Kasumi-1 (cell line): ENCODE measurements at regions not wholly inside any gene's neighbourhood (a gene's known extent, or its start where the extent isn't known, plus 50 kb on each side); places are given as distances from the start of the nearest gene placed in this dataset.

Experiments
- DNase-seq, 2 experiments: peaks; one replicate each; lab custom pipeline; 2025; lab: John Stamatoyannopoulos, UW

DNA sequence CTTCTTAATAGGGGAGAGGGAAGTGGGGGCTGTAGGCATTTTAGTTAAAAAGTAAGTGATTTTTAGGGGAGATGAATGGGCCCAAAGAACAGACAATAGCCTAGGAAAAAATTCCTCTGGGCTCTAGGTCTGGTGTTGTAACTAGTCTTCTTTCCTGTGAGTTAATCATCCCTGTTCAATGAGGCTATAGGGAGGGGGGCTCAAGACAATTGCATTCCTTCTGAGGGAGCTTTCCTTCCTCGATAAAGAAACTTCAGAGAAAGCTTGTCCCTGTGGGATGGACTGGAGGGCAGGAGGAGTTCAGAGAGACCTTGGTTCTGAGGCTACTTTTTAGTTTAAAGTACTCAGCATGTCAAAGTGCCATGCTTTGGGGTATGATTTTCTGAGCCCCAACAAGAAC, 127.2 kb downstream of the BBS10 start:
- no peak for DNase-seq

DNA sequence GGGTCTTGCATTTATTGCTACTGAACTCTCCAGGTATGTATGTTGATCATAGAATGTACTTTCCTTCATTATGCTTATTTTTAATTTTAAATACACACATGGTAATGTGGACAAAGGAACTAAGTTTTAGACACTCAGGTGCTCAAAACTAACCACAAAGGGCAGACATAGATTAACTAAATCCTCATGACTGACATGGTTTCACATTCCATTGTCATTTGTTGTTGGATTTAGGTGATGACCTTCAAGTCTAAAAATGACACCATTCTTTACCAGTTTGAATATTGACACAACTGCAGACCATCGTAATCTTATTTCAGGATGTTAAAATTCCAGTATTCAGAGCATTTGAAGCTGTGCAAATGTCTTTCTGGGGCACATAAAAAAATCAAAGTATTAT, 128.4 kb downstream of the BBS10 start:
- no peak for DNase-seq

DNA sequence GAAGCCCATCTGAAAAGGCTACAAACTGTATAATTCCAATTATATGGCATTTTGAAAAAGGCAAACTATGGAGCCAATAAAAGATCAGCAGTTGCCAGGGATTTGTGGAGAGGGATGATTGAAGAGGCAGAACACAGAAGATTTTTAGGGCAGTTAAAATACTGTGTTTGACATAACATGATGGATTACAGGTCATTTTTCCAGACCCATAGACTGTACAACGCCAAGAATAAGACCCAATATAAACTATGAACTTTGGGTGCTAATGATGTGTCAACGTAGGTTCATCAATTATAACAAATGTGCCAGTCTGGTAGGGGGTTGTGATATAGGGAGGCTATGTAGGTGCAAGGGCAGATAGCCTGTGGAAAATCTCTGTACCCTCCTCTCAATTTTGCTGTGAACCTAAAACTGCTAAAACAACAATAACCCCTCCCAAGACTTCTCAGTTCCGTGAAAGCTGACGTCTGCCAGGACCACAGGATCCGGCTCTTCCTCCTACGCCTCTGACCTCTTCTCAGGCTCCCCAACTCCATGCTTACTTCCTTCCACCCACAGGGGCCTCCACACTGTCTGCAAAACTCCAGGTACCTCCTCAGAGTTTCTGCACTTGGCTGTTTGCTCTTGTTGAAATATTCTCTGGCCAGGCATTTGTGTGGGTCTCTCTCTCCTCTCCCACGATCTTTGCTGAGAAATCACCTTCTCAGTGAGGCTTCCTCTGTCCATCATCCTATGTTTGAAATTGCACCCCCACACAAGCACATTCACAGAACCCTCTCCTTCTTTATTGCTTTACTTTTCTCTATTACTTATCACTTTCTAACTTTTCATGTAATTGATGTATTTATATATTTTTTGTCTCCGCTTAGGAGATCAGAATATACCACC, 131.4 kb downstream of the BBS10 start:
- DNase-seq = no peak

DNA sequence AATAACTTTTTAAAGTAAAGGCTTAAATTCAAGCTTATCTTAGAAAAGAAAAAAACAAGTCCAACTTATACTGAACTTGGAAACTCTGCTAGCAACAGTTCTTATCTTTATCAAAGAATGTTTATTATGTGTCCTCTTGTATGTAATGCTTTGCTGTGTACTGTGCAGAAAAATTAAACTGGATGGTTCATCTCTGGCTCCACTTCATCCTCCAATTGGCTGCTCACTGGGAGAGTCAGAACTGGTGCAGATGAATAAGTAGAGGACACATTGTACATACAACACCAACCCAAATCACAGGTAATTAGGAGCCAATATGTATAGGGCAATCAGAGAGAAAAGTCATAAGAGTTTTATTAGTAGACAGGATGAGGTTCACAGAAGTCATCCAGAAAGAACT, 123.6 kb upstream of the NAP1L1 start:
- no peak for DNase-seq

DNA sequence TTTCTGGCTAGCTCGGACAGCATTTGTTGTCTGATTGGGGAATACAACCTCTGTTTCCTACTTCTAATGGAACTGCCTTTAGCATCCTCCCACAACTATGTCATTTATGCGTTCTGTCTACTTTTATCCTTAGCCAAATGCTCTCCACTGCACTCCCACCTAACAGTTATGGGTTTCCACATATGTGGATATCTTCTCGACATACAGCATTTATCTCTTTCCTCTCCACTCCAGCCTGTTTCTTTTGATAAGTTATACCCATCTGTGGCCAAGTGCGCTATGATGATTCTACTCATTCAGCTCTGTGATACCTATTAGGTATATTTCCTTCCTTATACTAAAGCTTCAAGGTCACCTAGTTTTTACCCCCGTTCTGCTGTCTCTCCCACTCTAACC, 122.2 kb upstream of the NAP1L1 start:
- no peak for DNase-seq

DNA sequence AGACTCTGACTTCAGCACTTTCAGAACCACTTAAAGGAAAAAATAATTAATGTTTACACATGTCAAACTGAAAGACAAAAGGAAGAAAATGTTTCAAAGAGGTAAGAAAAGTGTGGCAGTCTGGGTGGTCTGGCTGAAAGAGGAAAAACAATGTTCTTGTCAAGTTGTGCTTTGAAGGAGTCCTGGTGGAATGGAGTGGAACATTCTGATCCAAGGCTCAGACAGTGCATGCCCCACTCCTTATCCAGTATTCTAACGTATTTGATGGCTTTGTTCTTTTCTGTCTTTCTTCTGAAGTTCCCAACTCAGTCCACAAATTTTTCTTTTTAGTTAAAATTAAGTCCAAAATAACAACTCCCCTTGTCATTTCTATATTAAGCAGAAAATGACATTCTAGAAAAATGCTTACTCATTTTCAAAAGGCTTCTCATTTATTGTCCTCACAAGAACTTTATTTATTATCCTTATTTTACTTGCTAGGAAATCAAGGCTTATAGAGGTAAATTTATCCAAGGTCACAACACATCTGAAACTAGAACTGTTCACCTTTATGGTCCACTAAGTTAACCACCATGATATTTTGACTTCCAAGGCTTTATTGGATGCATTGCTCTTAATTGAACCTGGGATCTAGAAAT, 121.7 kb upstream of the NAP1L1 start:
- DNase-seq = no peak

DNA sequence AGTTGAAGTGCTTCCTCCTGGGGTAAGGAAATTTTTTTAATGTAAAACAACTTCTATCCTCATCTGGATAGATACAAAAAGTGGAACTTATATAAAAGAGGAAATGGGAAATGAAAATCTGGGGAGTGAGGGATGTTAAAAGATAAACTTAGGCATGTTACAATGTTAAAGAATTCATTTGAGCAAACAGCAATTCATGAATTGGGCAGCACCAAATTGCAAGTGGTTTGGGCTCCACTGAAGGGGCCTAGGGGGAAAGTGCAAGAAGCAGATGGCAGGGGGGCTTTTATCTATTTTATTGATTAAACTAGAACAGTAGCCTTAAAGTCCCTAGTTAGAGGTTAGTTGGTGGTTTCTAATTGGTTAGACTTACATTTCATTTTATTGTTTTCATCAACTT, 118.1 kb upstream of the NAP1L1 start:
- DNase-seq = no peak

DNA sequence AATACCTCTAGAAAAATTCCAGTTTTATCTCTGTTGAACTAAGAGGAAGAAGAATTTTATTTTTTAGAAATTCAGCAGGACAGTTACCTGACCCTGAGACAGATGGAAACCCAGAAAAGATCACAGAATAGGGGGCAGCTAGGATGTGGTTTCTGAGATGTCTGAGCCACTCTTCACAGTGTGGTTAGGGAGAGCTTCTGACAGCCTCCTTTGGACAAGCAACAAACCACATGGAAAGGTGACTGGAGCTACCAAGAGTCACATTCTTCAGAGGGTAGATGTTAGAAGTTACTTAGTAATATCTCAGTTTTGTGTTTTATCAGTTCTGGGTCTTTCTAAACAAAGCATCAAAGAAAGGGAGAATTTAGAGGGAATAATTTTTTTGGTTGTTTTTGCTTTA, 117.3 kb upstream of the NAP1L1 start:
- peak in 1 of 2 experiments; percentile 21 for DNase-seq

DNA sequence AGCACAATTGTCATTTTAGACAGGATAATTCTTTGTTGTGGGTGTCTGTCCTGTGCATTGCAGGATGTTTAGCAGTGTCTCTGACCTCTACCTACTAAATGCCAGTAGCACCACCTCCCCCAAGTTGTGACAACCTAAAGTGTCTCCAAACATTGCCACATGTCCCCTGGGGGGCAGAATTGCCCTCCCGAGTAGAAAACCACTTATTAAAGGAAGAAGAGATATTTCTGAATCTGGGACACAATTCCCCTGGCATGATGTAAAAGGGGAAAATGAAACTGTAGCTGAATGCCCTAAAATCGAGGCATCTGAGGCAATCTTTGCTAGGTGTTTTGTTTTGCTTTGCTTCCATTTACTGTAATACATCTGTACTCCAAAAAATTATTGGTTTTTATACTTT, 116.8 kb upstream of the NAP1L1 start:
- no peak for DNase-seq

DNA sequence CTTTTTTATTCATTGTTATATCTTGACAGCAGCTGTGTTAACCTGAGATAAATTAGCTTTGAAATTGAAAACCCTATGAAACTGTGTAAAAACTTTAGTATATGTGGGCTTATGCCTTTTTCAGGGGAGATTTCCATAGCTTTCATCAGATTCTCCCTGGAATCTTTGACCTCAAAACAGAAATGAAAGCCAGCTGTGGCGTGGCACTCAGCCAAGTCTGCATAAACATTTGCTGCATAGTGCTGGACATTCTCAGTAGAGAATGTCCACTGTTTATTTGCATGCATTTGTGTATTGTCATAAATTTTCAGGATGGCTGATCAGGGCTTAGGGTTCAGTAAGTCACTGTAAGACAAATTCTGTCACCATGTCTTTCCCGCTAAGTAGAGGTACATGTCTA, 115.3 kb upstream of the NAP1L1 start:
- no peak for DNase-seq

DNA sequence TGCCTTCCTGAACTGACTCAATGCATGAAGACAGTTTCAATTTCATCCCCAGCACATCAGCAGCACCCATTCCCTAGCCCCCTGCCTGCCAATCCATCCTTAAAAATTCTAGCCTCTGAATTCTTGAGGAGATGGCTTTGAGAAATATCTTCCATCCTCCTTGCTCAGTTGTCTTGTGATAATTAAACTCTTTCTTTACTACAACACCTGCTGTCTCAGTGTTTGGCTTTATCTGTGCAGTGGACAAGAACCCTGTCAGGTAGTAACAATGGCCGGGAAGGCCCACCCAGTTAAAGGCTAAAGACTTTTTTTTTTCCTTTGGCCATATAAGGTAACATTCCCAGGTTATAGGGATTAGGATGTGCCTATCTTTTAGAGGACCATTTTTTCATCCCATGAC, 114.4 kb upstream of the NAP1L1 start:
- DNase-seq = no peak

DNA sequence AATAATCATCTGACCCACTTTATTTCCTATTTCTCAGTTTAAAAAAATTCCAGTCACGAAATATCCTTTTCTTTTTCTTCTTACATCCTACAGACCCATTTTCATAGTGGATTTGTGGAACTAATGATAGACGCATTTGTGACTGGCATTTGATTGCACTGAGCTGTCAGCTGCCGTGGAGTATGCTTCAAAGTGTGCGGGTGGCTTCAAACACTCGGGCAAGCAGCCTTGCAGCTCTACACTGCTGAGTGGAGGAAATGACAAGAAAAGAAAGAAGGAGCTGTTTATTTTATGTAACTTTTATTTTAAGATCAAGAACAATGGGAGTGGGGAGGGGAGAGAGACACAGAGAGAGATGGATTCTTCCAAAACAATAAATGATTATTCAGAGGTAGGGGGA, 112.8 kb upstream of the NAP1L1 start:
- DNase-seq = no peak

DNA sequence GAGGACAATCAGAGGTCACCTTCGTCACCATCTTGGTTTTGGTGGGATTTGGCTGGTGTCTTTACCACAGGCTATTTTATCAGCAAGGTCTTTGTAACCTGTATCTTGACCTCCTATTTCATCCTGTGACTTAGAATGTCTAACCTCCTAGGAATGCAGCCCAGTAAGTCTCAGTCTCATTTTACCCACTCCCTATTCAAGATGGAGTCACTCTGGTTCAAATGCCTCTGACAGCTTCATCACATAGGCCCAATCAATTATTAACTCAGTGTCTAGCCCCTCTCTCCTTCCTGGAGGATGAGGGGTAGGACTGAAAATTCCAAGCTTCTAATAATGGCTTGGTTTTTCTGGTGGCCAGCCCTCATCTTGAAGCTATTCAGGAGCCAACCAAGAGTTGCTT, 111.4 kb upstream of the NAP1L1 start:
- DNase-seq = no peak

DNA sequence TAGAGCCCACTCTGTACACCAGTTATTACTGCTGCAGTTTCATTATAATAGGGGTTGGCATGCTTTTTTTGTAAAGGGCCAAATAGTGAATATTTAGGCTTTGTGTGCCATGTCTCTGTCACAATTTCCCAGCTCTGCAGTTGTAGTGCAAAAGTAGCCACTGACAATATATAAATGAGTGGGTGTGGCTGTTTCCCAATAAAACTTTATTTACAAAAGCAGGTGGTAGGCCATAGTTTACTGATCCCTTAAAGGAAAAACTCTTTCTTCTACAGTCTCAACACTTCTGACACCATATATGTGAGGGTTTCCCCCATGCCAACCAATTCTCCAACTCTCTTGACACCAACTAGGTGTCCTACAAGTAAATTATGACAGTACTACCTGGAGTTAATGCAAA, 110.2 kb upstream of the NAP1L1 start:
- DNase-seq = no peak

DNA sequence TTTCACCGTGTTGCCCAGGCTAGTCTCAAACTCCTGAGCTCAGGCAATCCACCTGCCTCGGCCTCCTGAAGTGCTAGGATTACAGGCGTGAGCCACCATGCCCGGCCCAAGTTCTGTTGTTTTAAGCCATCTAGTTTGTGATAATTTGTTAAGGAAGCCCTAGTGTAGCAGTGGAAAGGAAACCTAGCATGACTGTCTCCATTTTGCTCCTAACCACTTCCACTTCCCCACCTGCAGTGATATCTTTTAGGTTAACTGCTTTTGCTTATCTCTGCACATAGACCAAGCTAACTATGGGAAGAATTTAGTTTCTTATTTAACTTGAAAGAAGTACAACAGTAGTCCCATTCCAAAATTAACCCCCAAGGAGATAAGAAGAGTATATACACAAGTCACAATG, 109.5 kb upstream of the NAP1L1 start:
- no peak for DNase-seq

DNA sequence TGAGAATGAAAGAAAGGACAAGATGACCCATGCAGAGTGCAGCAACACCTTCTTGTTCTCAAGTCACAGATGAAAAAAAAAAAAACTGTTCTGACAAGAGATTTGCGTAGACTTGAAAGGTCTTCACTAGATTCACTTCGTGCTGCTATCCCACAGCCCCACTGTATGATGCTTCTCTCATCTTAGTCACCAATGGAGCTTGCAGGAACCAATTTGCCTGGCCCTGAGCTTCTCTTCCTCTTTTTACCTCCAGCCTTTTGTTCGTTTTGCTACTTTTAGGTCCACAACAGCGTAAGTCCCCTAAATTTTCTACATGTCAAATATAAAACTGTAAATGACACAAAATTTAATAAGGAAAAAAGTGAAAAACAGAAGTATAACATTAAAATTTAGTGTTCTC, 107.9 kb upstream of the NAP1L1 start:
- no peak for DNase-seq

DNA sequence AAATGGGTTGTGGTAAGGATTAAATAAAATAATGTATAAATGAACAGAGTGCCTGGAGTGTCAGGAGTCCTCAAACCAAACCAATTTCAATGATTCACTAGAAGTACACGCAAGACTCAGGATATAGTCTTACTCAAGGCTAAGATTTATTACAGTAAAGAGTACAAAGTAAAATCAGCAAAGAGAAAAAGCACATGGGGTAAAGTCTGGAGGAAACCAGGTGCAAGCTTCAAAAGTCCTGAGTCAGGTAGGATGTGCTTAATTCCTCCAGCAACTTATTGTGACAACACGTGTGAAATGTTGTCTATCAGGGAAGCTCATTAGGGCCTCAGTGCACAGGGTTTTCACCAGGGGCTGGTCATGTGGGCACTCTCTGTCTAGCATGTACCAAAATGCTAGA, 105.8 kb upstream of the NAP1L1 start:
- DNase-seq = no peak

DNA sequence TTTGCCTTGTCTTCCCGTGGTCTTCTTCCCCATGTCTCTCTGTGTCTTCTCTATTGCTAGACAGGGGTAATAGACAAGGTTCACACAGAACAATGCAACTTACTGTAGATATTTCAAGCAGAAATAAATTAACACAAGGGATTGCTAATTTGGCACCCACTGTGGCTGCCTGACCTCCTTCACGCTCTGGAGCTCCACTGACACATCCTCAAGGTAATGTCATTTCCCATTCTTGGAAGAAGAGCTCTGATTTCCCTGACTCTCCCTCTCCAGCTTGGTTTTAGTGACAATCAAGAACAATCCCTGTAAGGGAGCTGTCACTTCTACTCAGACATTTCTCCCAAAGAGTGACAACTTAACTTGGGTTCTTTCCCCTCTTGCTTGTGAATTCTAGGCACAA, 105.4 kb upstream of the NAP1L1 start:
- no peak for DNase-seq

DNA sequence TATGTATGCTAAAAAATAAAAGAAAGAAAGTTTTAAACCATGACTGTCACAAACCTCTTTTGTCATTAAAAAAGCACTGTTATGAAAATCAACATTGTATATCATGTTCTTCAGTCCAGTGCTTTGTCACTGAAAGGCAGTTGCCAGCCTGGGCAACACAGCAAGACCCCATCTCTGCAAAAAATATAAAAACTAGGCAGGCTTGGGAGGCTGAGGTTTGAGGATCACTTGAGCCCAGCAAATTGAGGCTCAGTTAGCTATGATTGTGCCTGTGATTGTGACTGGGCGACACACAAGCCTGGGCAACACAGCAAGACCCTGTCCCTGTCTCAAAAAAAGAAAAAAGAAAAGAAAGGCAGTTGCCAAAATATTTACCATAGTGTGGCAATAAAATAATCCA, 102.7 kb upstream of the NAP1L1 start:
- no peak for DNase-seq

DNA sequence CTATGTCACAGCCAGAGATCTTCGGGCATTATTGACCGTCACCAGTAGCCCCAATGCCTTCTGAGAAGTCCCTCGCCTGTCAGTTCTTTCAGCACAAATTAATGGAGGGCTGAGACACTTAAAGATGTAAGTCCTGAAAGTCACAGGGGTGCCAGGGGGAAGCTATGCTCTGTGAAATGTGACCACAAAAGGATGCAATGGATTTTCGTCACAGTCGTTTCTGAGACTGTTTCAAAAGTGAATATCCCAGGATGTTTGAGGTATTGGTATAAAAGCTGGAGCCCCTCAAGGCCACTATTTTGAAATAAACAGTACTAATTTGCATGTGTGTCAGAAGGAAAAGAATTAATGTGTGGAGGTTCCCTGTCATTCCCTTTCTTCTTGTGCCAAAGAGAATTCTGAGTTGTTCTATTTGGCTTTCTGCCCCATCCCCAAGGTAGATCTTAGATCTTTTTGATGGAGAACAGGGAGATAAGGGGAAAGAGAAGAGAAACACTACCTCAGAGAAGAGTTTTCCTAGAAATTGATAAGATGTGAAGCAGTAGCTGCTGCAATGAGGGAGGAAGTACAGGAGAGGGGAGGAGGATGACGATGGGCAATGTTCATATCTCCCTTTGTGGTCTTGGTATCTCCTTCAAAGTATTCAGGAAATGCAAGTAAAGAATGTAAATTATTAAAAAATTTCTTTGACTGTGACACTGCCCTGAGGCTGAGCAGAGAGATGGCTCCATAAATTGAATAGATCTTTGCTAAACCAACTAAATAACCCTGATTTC, 101.8 kb upstream of the NAP1L1 start:
- DNase-seq = no peak

DNA sequence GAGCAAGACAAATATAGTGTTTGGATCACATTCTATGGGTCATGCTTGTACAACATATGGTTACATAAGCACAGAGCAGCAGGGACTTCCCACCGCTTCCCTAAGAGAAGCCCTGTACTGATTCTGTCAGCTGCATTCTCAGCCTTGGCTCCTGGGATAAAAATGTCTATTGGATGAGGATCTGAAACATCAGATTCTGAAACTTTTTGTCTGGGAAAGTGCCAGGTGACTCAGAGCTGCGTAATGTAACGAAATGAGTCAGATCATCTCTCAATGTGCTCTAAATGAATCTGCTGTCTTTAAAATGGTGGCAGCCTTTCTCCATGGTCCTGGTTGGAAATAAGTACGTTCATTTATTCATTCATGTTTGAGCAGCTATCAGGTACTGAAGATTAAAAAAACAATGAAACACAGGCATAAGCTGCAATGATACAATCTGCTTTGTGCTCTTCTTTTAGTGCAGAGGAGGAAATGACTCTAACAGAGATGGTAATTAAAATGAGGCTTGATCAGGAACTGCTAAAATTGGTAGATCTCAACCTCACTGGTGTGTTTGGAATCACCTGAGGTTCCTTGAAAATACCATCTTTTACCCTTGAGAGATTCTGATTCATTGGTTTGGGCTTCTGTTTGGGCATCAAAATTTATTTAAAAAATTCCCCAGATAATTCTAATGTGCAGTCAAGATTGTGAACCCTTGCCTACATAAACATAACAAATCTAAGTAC, 99.1 kb upstream of the NAP1L1 start:
- no peak for DNase-seq
